NCI-H128 (cell line): ENCODE measurements at regions not wholly inside any gene's neighbourhood (a gene's known extent, or its start where the extent isn't known, plus 50 kb on each side); places are given as distances from the start of the nearest gene placed in this dataset.

Source experiments
- DNase-seq: peaks from one replicate; lab custom pipeline; 2025; ENCODE audit not compliant: unreplicated experiment; lab: John Stamatoyannopoulos, UW

DNA sequence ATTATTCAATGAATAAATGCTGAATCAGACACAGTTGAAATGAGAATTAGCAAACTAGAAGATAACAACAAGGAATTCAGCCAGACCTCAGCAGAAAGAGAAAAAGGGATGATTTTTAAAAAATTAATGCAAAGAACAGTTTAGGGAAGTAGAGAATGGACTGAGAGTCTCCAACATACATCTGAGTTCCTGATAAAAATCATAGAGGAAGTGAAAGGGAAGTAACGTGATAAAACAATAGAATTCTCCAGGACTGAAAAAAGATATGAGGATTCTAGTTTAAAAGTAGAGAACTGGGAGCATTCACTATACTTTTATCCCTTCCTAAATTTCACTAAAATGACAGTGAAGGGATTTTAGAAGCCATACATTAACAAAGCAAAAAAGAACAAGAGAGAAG lies 592.0 kb downstream of the SOX6 start:
- DNase-seq: no peak

DNA sequence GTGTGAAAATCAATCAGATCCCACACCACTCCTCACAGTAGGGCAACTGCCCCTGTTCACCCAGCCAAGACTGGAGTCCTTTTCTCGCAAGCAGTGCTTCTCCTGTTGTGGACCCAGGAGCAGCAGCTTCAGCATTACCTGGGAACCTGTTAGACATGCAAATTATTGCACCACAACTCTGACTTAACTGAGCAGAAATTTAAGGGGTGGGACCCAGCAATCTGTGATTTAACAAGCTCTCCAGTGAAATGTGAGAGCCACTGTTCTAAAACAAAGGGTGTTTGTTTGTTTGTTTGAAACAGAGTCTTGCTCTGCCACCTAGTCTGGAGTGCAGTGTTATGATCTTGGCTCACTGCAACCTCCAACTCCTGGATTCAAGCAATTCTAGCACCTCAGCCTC lies 591.4 kb downstream of the SOX6 start:
- DNase-seq: no peak

DNA sequence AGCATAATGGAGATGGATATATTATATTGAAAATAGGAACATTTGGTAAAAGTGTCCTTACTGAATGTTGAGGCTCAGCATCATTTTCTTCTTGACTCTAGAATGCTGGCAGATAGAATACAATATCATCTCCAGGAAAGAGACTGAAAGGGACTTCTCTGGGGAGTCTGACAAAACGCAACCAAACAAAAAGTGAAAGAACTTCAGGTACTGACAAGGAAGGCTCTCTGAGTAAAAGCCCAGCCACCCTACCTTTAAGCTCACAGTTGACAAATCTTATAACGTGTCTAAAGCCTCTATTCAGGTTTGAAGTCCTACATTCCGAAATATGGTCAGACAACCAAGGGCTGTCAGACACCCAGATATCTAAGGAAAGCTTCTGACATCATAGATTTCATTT lies 590.8 kb downstream of the SOX6 start:
- no peak for DNase-seq

DNA sequence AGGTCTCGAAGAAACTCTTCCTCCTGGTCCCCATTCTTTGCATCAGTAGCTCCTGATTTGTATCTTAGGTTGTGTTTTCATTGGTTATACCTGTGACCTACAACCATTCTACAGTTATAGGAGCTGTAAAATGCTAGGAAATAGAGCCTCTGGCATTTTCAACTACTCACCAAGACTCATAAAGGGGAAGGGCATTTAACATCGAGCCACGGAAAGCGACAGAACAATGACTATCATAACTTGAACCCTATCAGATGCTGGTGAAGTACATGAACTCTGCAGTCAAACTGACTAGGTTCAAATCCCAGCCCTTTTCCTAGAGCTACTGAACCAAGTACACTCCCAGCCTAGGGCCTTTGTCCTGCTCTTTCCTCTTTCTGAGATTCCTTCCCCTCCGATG lies 588.0 kb downstream of the SOX6 start:
- no peak for DNase-seq

DNA sequence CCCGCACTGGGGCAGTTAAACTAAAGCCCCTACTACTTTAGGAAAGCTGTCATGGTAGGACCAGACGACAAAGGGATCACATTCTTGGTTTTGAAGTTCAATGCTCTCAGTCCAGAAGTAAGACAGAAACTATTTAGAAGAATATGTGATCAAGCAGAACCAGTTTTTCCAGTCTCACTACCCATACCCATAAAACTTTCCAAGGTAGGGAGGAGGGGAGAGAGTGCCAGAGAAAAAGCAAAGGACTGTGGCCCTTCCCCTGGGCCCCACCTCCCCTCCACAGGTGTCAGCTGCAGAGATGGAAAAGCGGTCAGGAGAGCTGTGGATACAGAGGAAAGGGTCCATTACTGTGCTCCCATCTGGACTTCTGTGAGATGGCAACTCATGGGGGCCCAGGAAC lies 587.1 kb downstream of the SOX6 start:
- no peak for DNase-seq

DNA sequence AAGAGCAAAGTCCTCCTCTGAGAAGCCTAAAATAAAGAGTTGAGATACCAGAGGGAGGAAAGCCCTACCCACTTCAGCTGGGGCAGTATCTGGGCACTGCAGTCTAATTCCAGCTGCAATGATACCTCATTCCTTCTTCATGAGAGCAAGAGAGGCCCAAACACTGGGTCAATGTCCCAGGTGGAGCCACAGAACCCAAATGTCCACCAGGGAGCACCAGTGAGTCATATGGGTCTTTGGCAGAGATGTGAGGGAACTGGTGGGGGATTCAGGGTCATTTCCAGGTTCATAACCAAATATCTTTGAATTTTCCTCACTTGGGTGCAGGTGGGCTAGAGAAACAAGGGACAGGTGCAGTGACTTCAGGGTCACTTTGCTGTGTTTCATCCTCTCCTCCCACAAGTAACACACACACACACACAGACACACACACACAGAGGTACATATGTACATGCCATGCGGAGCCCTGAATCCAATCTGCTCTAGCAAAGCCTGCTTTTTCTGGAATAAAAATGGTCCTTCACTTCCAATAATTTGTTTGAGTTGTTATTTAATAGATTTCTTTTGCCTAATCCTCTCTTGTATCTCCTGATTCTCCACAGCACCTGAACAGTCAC lies 585.4 kb downstream of the SOX6 start:
- no peak for DNase-seq

DNA sequence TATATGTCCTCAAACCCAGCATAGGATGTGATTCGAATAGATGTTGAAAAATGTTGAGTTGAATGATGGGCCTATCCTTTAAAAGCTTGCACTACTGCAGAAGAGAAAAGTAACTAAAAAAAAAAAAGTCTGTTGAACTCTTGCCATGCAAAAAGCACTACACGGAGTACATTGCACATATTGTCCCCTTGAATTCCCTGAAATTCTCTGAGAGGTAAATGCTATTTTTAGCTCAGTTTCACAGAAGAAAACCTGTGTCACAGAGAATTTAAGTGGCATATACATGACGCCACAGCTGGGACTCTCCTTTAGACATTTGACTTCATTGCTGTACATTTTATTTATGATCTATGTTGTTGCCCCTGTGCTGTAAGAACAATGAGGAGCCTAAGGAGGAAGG lies 583.8 kb downstream of the SOX6 start:
- DNase-seq: no peak

DNA sequence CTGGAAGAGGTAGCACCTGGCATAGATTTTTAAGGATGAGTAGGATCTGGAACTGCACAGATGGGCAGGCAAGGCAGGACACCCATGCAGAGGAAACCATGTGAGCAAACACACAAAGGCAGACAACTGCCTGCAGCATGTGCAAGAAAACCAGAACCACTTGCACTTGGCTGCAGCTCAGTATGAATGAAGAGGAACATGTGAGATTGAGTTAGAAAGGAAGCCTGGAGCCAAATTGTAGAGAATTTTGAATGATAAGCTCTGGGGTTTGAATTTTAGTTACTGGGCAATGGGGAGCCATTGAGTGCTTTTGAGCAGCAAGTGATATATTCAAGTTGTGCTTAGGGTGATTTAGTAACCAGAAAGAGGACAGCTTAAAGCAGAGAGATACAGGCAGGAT lies 583.4 kb downstream of the SOX6 start:
- no peak for DNase-seq

DNA sequence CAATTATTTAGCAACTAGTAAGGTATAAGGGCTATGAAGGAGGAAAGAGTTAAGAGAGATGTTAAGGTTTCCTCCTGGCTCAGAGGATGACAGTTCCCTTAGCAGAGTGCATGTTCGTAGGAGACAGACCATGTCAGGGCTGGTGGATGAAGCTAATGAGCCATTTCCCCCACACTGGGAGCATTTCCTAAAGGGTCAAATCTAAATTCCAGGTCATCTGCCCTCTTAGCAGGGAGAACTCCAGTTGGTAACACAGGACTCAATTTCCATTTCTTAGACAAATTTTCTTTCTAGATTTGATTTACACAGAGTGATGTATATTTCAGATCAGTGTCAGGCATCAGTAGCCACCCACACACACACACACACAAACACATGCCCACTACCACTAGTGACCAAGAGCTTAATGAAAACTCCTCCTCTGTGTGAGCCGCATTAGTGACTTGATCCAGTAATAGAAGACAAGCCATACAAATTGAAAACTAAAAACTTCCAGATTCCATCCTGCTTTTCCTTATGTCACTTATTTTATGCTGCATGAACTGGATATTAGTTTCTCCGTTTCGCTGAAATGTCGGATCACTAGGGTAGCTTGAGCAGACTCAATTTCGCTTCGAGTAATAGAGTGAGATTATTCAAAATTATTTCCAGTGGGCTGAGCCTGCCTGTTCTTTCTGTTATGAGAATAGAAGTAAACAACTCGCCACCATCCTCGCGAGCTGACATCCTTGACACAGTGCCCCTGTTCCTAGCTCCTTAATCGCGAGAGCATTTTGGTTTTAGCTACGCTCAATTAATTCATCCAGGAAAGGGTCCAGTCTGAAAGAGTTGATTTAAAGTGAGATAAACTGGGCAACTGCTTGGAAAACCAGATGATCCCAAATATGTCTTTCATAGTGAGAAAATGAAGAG lies 582.6 kb downstream of the SOX6 start:
- no peak for DNase-seq

DNA sequence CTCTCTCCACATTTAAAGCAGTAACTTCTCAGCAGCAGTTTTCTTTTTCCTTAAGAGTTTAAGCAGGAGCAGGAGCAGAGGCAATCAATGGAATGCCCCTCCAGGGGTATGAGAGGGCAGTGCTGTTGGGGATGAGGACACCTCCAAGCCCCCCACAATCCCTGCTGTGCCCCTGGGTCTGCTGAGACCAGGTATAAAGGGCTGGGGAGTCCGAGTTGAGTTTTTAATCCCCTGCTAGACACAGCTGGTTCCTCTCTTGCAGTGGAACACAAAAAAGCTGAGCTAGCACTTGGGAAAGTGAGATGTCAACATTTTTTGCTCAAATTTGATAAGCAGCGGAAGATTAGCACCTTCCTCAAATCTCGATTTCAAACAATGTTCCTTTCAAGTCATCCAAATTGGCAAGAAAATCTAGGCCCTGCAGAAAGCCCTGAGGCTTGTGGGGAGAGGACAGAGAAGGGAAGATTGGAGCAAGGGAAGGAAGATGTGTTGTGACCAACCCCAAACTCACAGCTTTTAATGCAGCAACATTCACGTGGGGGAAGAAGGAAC lies 581.9 kb downstream of the SOX6 start:
- DNase-seq: no peak

DNA sequence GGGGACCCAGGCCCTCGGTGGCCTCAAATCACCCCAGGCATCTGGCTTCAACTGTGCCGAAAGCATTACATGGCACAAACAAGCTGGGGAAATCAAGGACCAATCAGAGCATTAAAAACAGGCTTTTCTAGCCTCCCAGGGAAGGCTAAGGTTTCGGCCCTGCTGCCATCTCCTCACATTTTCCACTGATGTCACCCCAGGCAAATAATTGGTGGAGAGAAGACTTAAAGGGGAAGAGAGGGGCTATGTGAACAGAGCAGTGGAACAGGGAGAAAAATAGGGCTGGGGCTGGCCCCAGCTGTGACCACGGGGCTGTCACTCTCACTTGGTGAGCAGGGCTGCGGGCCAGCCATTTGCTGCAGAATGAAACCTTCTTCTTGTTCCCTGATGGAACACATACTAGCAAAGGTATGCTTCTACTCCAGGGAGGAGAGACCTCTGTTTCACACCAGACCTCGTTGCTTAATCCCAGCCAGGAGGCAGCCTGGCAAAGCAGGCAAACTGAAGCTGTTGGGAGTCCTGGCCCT lies 581.3 kb downstream of the SOX6 start:
- DNase-seq: no peak

DNA sequence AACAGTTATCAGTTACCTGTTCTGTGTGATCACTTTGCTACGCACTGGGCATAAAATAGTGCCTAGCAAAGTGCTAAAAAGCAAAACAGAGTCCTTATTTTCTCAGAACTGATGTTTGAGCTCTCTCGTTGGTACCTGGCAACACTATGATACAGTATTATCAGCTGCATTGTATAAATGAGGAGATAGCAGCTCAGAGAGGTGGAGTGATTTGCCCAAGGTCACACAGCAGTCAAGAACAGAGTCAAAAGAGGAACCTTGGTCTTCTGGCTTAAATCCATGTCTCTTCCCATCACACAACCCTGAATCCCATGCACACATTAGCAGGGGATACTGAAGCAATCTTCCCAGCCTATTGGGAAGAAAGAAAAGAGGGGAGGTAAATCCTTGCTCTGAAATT lies 580.5 kb downstream of the SOX6 start:
- DNase-seq: no peak

DNA sequence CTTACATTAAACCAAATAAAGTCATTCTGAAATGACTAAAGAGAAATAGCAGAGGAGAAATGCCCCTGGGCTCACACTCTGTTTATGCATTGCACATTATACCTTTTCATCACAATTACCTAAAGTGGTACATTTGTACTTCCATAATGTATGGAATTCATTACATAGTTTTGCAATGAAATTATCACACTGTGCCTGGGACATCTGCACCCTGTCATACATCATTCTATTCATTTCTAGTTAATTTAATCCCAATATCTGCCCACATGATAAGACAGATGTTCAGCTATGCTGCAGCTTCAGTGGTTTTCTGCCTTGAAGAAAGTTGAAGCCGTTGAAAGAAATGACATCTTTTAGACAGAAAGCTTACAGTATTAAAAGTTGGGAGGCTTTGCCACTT lies 580.0 kb downstream of the SOX6 start:
- DNase-seq: no peak

DNA sequence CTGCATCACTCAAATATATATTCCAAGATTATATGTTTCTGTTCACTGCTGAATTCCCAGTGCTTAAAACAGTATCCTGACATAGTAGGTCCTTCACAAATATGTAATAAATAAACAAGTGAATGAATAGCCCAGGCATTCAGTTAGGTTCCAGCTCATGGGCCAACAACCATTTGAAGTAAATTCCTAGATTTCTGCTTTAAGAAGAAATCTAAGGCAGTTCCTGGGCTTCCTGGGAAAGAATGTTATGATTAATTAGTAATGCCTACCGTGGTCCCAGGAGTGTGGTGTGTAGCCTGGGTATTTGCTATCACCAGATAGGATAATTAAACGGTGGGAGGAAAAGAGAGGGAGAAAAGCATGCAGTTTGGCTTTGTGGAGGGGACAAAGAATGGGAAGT lies 576.8 kb downstream of the SOX6 start:
- DNase-seq: no peak

DNA sequence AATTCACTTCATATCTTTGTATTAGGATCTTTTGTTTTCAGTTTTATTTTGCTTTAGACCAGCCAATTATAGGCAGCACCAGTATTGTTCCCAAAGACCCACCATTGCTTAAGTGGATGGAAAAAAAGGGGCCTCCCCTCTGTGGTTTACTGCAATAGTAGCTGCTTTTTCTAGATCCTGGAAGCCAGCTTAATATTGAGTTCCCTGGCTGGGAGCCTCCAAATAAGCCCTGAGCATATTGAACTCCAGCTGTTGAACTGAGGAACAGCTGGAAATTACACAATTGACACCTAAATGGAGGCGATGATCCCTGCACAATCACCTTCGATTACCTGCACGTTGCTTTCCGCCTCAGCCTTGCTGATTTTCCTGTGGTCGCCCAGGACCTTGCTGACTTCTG lies 576.0 kb downstream of the SOX6 start:
- DNase-seq: no peak

DNA sequence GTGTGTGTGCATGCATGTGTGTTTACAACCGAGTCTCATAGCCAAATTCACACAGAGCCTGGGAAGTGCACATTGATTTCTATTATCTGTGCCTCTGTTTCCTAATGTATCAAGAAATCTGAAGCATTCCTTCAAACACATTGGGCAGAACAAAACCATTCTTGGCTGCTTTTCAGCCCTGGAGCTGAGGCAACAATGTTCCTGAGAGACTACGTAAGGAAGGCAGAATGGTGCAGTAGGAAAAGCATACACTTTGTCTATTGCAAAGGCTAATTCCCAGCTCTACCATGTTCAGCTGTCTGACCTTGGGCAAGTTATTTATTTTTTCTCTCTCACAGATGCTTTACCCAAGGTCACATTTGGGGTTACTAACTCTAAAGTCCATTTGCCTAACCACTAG lies 575.5 kb downstream of the SOX6 start:
- no peak for DNase-seq

DNA sequence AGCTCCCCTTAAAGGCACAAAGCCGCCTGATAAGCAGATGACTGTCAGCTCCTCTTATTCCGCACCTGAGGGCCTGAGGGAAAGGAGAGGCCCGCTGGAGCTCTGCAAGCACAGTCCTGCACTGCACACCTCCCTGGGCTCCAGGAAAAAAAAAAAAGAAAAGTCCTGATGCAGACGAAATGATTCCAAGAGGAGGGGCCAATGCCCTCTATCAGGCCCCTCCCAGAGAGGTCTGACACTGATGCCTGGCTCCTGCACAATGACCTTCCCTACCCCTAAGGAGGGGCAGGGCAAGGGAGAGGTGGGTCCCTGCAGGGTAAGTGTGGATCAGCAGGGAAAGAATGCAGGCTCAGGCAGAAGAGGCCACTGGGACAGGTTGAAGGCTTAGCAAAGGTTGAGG lies 572.7 kb downstream of the SOX6 start:
- no peak for DNase-seq

DNA sequence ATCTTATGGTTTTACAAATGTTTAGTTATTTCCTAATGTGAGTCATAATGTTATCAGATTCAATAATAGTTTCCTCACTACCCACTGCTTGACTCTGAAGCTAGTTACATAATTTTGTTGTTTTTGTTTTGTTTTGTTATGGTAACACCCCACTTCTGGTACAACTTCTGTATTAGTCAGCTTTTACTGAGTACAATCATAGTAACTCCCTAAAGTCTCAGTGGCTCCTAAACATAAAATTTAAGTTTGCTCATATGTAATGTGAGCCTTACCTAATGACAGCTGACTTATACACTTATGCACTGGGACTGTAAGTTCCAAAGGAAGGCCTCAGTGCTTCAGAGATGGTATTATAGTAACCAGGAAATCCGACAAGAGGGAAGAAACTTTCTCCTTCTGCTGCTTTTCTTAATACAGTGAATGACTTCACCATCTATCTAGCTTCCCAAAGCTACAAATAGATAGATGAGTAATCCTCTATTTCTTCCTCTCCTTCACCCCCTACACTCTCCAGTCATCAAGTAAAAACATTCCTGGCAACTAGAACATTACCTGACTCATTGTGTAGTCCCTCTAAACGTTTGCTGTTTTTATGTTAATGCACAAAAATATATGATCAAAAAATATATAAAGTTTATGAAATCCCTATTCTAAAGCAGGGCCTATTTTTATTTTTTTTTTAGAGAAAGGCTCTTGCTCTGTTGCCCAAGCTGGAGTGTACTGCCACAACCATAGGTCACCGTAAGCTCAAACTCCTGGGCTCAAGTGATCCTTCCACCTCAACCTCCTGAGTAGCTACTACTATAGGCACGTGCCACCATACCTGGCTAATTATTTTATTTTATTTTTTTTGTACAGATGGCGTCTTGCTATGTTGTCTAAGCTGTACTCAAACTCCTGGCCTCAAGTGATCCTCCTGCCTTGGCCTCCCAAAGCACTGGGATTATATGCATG lies 563.0 kb downstream of the SOX6 start:
- DNase-seq: no peak

DNA sequence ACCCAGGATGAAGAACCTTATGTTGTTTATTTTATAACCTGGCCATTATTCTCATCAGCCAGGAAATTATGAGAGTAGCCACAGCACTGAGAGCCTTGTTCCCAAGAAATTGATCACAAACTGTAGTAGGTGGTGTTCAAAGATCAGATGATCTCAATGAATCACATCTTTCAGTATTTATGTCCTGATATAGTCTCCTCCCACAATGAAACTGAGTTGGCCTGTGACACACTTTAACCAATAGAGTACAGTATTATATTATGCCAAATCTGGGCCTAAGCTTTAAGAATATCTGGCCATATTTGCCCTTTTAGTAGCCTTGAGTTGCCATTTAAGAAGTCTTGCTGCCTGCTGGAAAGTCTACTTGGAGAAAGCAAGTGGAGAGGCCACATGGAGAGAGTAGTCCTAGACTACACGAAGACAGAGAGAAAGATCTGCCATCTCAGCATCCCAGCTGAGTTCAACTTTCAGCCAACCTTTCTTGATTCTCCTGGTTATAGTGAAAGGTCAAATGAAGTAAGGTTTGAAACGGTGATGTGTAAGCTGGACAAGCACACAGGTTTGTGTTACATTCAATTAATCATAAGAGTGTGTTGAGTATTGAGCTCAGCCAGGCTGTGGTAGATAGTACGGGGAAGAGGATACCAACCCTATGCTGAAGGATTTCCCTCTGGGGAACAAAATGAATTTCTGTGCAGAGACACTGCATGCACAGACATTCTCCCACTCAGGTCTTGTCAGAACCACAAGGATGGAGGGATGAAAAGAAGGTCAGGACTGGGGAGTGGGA lies 561.8 kb downstream of the SOX6 start:
- no peak for DNase-seq

DNA sequence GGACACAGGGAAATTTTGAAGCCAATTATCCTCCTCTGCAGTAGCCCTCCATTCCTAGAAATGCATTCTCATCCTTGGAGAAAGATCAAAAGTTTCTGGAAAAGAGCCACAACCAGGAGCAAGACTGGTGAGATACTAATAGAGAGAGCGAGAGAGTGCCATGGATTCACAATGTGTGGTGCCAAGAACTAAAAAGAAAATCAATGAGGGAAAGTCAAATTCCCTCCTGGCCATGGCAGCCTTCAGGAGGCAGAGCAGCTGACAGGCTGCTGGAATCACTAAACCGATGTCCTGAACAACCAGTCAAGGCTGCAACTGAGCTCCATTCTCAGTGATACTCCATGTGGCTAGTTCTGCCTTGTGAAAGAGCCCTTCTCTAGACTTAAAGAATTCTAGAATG lies 561.0 kb downstream of the SOX6 start:
- DNase-seq: no peak
